GM23338 (cell line): ENCODE measurements at regions not wholly inside any gene's neighbourhood (a gene's known extent, or its start where the extent isn't known, plus 50 kb on each side); places are given as distances from the start of the nearest gene placed in this dataset.

ENCODE experiments used
- ATAC-seq: fragments of 200-7000 bp; cut with Tn5 transposase; 3 replicates; pipeline ENCODE4 v1.9.1; 2020
- DNase-seq: peaks from one replicate; pipeline ENCODE4 v3.0.0-alpha.2; 2015; ENCODE audit warnings: low spot score
- H2AFZ ChIP-seq: fragments of 200-600 bp; sonication (generic); 2 replicates; pipeline ENCODE4 v1.8.0; 2016; ENCODE audit warnings: antibody characterized with exemption, mild to moderate bottlenecking, moderate library complexity
- H3F3A ChIP-seq: fragments of 200-600 bp; sonication (generic); replicated peaks from 2 replicates; pipeline ENCODE4 v1.8.0; 2017; ENCODE audit warnings: antibody characterized with exemption, mixed run types, low read depth
- H3K27ac ChIP-seq: fragments of 200-600 bp; sonication (generic); 2 replicates; pipeline ENCODE4 v1.6.1; 2016; ENCODE audit warnings: low read depth
- H3K27me3 ChIP-seq: fragments of 200-600 bp; sonication (generic); 2 replicates; pipeline ENCODE4 v1.8.0; 2016; ENCODE audit warnings: mild to moderate bottlenecking, mixed run types, moderate library complexity; ENCODE audit not compliant: insufficient read depth
- H3K36me3 ChIP-seq: fragments of 200-600 bp; sonication (generic); 2 replicates; pipeline ENCODE4 v1.8.0; 2016; ENCODE audit warnings: mild to moderate bottlenecking; ENCODE audit not compliant: insufficient read depth
- H3K4me1 ChIP-seq: fragments of 200-600 bp; sonication (generic); 2 replicates; pipeline ENCODE4 v1.8.0; 2016; ENCODE audit warnings: mild to moderate bottlenecking, moderate library complexity; ENCODE audit not compliant: insufficient read depth
- H3K4me2 ChIP-seq: fragments of 200-600 bp; sonication (generic); 2 replicates; pipeline ENCODE4 v1.7.1; 2017; ENCODE audit warnings: mixed run types
- H3K4me3 ChIP-seq: fragments of 200-600 bp; sonication (generic); 2 replicates; pipeline ENCODE4 v1.6.1; 2016; ENCODE audit warnings: mixed run types
- H3K79me2 ChIP-seq: fragments of 200-600 bp; sonication (generic); replicated peaks from 2 replicates; pipeline ENCODE4 v1.8.0; 2017; ENCODE audit warnings: mild to moderate bottlenecking; ENCODE audit not compliant: insufficient read depth
- H3K9me2 ChIP-seq: fragments of 200-600 bp; sonication (generic); 2 replicates; pipeline ENCODE4 v1.8.0; 2017; ENCODE audit not compliant: insufficient read depth
- H4K20me1 ChIP-seq: fragments of 200-600 bp; sonication (generic); replicated peaks from 2 replicates; pipeline ENCODE4 v1.8.0; 2017; ENCODE audit warnings: mild to moderate bottlenecking; ENCODE audit not compliant: insufficient read depth
- H3K27ac Mint-ChIP-seq: 2 replicates; pipeline ENCODE4 v1.8.0; 2020; ENCODE audit warnings: inconsistent platforms, mild to moderate bottlenecking, moderate library complexity, mixed read lengths
- H3K27me3 Mint-ChIP-seq: 3 replicates; pipeline ENCODE4 v1.8.0; 2022; ENCODE audit warnings: low read depth, mild to moderate bottlenecking, moderate library complexity, mixed read lengths, inconsistent platforms; ENCODE audit not compliant: insufficient read depth, poor library complexity
- H3K36me3 Mint-ChIP-seq: 3 replicates; pipeline ENCODE4 v1.8.0; 2021; ENCODE audit warnings: low read depth, mild to moderate bottlenecking, inconsistent platforms, moderate library complexity, mixed read lengths
- H3K4me1 Mint-ChIP-seq: 3 replicates; pipeline ENCODE4 v1.8.0; 2020; ENCODE audit warnings: mild to moderate bottlenecking, inconsistent platforms, mixed read lengths
- H3K4me3 Mint-ChIP-seq: 3 replicates; pipeline ENCODE4 v1.8.0; 2021; ENCODE audit warnings: moderate library complexity, mild to moderate bottlenecking, inconsistent platforms, mixed read lengths
- H3K9me3 Mint-ChIP-seq: 3 replicates; pipeline ENCODE4 v1.8.0; 2020; ENCODE audit warnings: moderate library complexity, mild to moderate bottlenecking, inconsistent platforms, mixed read lengths
- CREB1 ChIP-seq: fragments of 250-450 bp; sonication (Bioruptor Pico); IDR thresholded peaks from 2 replicates; pipeline ENCODE4 v1.5.0; 2020; ENCODE audit warnings: low read depth, mild to moderate bottlenecking, moderate library complexity
- EZH2 ChIP-seq: fragments of 200-600 bp; sonication (generic); IDR thresholded peaks from one replicate; pipeline ENCODE4 v1.8.0; 2017; ENCODE audit warnings: antibody characterized with exemption, mild to moderate bottlenecking, low read depth; ENCODE audit not compliant: unreplicated experiment
- EZH2phosphoT487 ChIP-seq: fragments of 200-600 bp; sonication (generic); IDR thresholded peaks from one replicate; pipeline ENCODE4 v1.8.1; 2018; ENCODE audit warnings: antibody characterized with exemption; ENCODE audit not compliant: unreplicated experiment
- JUNB ChIP-seq: IDR thresholded peaks from one replicate; pipeline ENCODE4 v1.6.1; 2016; ENCODE audit warnings: antibody characterized with exemption; ENCODE audit not compliant: unreplicated experiment
- NANOG ChIP-seq: IDR thresholded peaks from 2 replicates; pipeline ENCODE4 v1.6.1; 2016; ENCODE audit warnings: antibody characterized with exemption, borderline replicate concordance
- POLR2AphosphoS5 ChIP-seq: IDR thresholded peaks from 2 replicates; pipeline ENCODE4 v1.6.1; 2016; ENCODE audit warnings: antibody characterized with exemption, low read depth
- STAT1 ChIP-seq: IDR thresholded peaks from one replicate; pipeline ENCODE4 v1.6.1; 2016; ENCODE audit warnings: antibody characterized with exemption; ENCODE audit not compliant: unreplicated experiment
- ZNF331 ChIP-seq: fragments of 250-450 bp; sonication (Bioruptor Pico); IDR thresholded peaks from 2 replicates; pipeline ENCODE4 v1.5.0; 2020; ENCODE audit warnings: low read depth, mild to moderate bottlenecking, moderate library complexity
- TF ChIP-seq, protein P1 (sequence below): IDR thresholded peaks from 2 replicates; pipeline ENCODE4 v1.6.1; 2016; ENCODE audit warnings: antibody characterized with exemption
- TF ChIP-seq, protein P2 (sequence below): IDR thresholded peaks from one replicate; pipeline ENCODE4 v1.6.1; 2018; ENCODE audit warnings: antibody characterized with exemption; ENCODE audit not compliant: unreplicated experiment
- TF ChIP-seq, protein P3 (sequence below), 2 experiments: fragments of 200-600 bp in 1 of 2; sonication (generic) in 1 of 2; conservative IDR thresholded peaks; 2 replicates each; pipeline versions ENCODE4 v1.5.1 to v1.6.1; 2016 to 2017; ENCODE audit warnings: antibody characterized with exemption in 2 of 2, low read depth in 2 of 2, mild to moderate bottlenecking in 2 of 2, moderate library complexity in 1 of 2

- Histone ChIP-seq H3K27me3 (no peaks in the 10 kb centered on the region), H3K4me2 (no peak overlapping the region), H3K27ac (no peak overlapping the region), H3K9me2 (no peaks in the 10 kb centered on the region), H2AFZ (no peak overlapping the region), H4K20me1 (no peaks in the 10 kb centered on the region), H3K4me1 (peaks cover 2% of the 10 kb centered on the region), H3K4me3 (no peak overlapping the region), H3K36me3 (no peaks in the 10 kb centered on the region), H3F3A (no peaks in the 10 kb centered on the region), H3K79me2 (no peaks in the 10 kb centered on the region)
- Mint-ChIP-seq H3K27ac (no peak overlapping the region), H3K36me3 (no peaks in the 10 kb centered on the region), H3K4me1 (peaks cover 23% of the 10 kb centered on the region), H3K9me3 (no peaks in the 10 kb centered on the region), H3K27me3 (peaks cover 13% of the 10 kb centered on the region), H3K4me3 (no peak overlapping the region)
- DNase-seq (no peak), ATAC-seq (no peak)
- no peak for TF ChIP-seq CREB1
- no peak for TF ChIP-seq ZNF331
- TF ChIP-seq, protein P1, sequence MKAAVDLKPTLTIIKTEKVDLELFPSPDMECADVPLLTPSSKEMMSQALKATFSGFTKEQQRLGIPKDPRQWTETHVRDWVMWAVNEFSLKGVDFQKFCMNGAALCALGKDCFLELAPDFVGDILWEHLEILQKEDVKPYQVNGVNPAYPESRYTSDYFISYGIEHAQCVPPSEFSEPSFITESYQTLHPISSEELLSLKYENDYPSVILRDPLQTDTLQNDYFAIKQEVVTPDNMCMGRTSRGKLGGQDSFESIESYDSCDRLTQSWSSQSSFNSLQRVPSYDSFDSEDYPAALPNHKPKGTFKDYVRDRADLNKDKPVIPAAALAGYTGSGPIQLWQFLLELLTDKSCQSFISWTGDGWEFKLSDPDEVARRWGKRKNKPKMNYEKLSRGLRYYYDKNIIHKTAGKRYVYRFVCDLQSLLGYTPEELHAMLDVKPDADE: no peak
- TF ChIP-seq, protein P2, sequence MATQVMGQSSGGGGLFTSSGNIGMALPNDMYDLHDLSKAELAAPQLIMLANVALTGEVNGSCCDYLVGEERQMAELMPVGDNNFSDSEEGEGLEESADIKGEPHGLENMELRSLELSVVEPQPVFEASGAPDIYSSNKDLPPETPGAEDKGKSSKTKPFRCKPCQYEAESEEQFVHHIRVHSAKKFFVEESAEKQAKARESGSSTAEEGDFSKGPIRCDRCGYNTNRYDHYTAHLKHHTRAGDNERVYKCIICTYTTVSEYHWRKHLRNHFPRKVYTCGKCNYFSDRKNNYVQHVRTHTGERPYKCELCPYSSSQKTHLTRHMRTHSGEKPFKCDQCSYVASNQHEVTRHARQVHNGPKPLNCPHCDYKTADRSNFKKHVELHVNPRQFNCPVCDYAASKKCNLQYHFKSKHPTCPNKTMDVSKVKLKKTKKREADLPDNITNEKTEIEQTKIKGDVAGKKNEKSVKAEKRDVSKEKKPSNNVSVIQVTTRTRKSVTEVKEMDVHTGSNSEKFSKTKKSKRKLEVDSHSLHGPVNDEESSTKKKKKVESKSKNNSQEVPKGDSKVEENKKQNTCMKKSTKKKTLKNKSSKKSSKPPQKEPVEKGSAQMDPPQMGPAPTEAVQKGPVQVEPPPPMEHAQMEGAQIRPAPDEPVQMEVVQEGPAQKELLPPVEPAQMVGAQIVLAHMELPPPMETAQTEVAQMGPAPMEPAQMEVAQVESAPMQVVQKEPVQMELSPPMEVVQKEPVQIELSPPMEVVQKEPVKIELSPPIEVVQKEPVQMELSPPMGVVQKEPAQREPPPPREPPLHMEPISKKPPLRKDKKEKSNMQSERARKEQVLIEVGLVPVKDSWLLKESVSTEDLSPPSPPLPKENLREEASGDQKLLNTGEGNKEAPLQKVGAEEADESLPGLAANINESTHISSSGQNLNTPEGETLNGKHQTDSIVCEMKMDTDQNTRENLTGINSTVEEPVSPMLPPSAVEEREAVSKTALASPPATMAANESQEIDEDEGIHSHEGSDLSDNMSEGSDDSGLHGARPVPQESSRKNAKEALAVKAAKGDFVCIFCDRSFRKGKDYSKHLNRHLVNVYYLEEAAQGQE: no peak
- TF ChIP-seq POLR2AphosphoS5: no peak
These were observed 91.6 kb downstream of the MRPL14 start for GRCh38 chr6:44035621-44036020.

GRCh38 chr6:44034931-44035345 is 92.3 kb downstream of the MRPL14 start:
- Histone ChIP-seq H3F3A (no peaks in the 10 kb centered on the region), H3K4me1 (no peaks in the 10 kb centered on the region; the same call in 1 of the 2 replicates), H2AFZ (no peak overlapping the region), H3K4me3 (no peak overlapping the region), H3K79me2 (no peaks in the 10 kb centered on the region), H3K27me3 (no peaks in the 10 kb centered on the region), H4K20me1 (no peaks in the 10 kb centered on the region), H3K36me3 (no peaks in the 10 kb centered on the region), H3K27ac (no peak overlapping the region), H3K4me2 (no peak overlapping the region), H3K9me2 (no peaks in the 10 kb centered on the region)
- no peak for ATAC-seq
- Mint-ChIP-seq H3K4me1 (peaks cover 17% of the 10 kb centered on the region), H3K9me3 (no peaks in the 10 kb centered on the region), H3K27me3 (peaks cover 7% of the 10 kb centered on the region), H3K27ac (no peak overlapping the region), H3K4me3 (no peak overlapping the region; the same call in 2 of the 3 replicates), H3K36me3 (no peaks in the 10 kb centered on the region)
- no peak for DNase-seq
- TF ChIP-seq CREB1 (no peak), EZH2phosphoT487 (no peak), EZH2 (no peak), STAT1 (no peak), JUNB (no peak), NANOG (no peak), POLR2AphosphoS5 (no peak)
- TF ChIP-seq, protein P2: no peak
- TF ChIP-seq, protein P3, sequence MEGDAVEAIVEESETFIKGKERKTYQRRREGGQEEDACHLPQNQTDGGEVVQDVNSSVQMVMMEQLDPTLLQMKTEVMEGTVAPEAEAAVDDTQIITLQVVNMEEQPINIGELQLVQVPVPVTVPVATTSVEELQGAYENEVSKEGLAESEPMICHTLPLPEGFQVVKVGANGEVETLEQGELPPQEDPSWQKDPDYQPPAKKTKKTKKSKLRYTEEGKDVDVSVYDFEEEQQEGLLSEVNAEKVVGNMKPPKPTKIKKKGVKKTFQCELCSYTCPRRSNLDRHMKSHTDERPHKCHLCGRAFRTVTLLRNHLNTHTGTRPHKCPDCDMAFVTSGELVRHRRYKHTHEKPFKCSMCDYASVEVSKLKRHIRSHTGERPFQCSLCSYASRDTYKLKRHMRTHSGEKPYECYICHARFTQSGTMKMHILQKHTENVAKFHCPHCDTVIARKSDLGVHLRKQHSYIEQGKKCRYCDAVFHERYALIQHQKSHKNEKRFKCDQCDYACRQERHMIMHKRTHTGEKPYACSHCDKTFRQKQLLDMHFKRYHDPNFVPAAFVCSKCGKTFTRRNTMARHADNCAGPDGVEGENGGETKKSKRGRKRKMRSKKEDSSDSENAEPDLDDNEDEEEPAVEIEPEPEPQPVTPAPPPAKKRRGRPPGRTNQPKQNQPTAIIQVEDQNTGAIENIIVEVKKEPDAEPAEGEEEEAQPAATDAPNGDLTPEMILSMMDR (conservative IDR thresholded peaks at IDR 0.05; ENCODE audit: low read depth in 2 of 2): no peak
- TF ChIP-seq, protein P1: no peak
